ENCODE measurements at regions not wholly inside any gene's neighbourhood (a gene's known extent, or its start where the extent isn't known, plus 50 kb on each side); places are given as distances from the start of the nearest gene placed in this dataset.

- Histone ChIP-seq H4K20me1 (replicated peaks; ENCODE audit: control insufficient read depth, extremely low read depth, insufficient read depth, low read length) (no peaks in the 10 kb centered on the region), H2AFZ (ENCODE audit: low read depth, low read length) (no peak overlapping the region), H3K27ac (ENCODE audit: insufficient read depth, low read depth, low read length) (no peak overlapping the region), H3K9me1 (replicated peaks; ENCODE audit: control insufficient read depth, extremely low read depth, insufficient read depth, low read length) (no peaks in the 10 kb centered on the region), H3K36me3 (ENCODE audit: control insufficient read depth in 2 of 2, extremely low read depth in 1 of 2, insufficient read depth in 2 of 2, low read length in 2 of 2) (no peaks in the 10 kb centered on the region), H3K79me2 (ENCODE audit: control insufficient read depth, insufficient read depth, low read length) (no peaks in the 10 kb centered on the region), H3K4me1 (ENCODE audit: control insufficient read depth, extremely low read depth, insufficient read depth, low read length) (no peaks in the 10 kb centered on the region), H3K9me3 (replicated peaks; ENCODE audit: control insufficient read depth, insufficient read depth, low read length) (no peaks in the 10 kb centered on the region), H3K4me3 (replicated peaks in 1 of 3; ENCODE audit: insufficient read depth in 1 of 3, low read depth in 1 of 3, low read length in 3 of 3) (no peak overlapping the region), H3K4me2 (ENCODE audit: insufficient read depth, low read length) (no peak overlapping the region), H3K9ac (replicated peaks; ENCODE audit: extremely low read depth, insufficient read depth, low read length) (no peak overlapping the region), H3K27me3 (ENCODE audit: control insufficient read depth in 2 of 2, insufficient read depth in 2 of 2, low read length in 2 of 2) (no peaks in the 10 kb centered on the region)
- dilution Hi-C loops (cut with MboI; ENCODE audit: extremely low pct_ligation_motif_present, low sequenced_read_pairs), result no loop called here
- intact Hi-C loops (cut with micrococcal nuclease), result no loop called here
- FAIRE-seq (no peak), DNase-seq (ENCODE audit: low read depth, low spot score) (no peak)
- BruUV-seq (replicated peaks), result no TSS peak
- CTCF ChIA-PET, result no interaction called here
- POLR2A ChIA-PET, result no interaction called here
- TF ChIP-seq EZH2 (IDR thresholded peaks at IDR 0.05; ENCODE audit: borderline replicate concordance, low read depth, low read length, severe bottlenecking), result no peak
- no peak for TF ChIP-seq CTCF (IDR thresholded peaks at IDR 0.05; ENCODE audit: extremely low read depth in 1 of 2, insufficient read depth in 1 of 2, low read depth in 1 of 2, low read length in 2 of 2)
- no peak for TF ChIP-seq FOS (IDR thresholded peaks at IDR 0.05; ENCODE audit: borderline replicate concordance, insufficient read depth, low read length)
- TF ChIP-seq MYC (IDR thresholded peaks at IDR 0.05; ENCODE audit: low read depth, low read length), result no peak
- TF ChIP-seq MAX (IDR thresholded peaks at IDR 0.05; ENCODE audit: insufficient read depth, insufficient read length), result no peak
- TF ChIP-seq GATA2 (IDR thresholded peaks at IDR 0.05; ENCODE audit: insufficient read depth, insufficient read length, low read depth, low read length), result no peak
- TF ChIP-seq JUN (IDR thresholded peaks at IDR 0.05; ENCODE audit: borderline replicate concordance, insufficient read depth, insufficient read length, low read depth), result no peak
- no peak for TF ChIP-seq POLR2AphosphoS5 (IDR thresholded peaks at IDR 0.05; ENCODE audit: insufficient read depth, low read depth, low read length)
- no peak for TF ChIP-seq POLR2A (IDR thresholded peaks at IDR 0.05; ENCODE audit: low read depth, low read length)
Measured at GRCh38 chr5:28488752-28489151, 1450.4 kb upstream of the CDH9 start.

All from endothelial cell of umbilical vein (primary cell).